Pancreas (tissue), 10 donors: ENCODE measurements at regions not wholly inside any gene's neighbourhood (a gene's known extent, or its start where the extent isn't known, plus 50 kb on each side); places are given as distances from the start of the nearest gene placed in this dataset.
"Not testable (repeated sequence)": the region's sequence is repeated elsewhere in the genome, so short reads cannot be mapped to it uniquely, and the experiment has no call there.

ENCODE experiments used
- ATAC-seq, 4 donors: fragments of 200-7000 bp; cut with Tn5 transposase; one replicate each; pipeline versions ENCODE4 v1.8.0 to v1.9.1; 2020; ENCODE audit warnings: mild to moderate bottlenecking in 4 of 4, moderate library complexity in 4 of 4
- DNase-seq, 6 donors: peaks; one replicate each; pipeline ENCODE4 v3.0.0-alpha.2; 2020
- FAIRE-seq: peaks from 2 replicates; lab custom pipeline; 2012; peaks lifted over from hg19 to GRCh38; lab: Jason Lieb, UNC
- H3K27ac ChIP-seq, 4 donors: fragments of 200-600 bp; sonication (generic); 1 replicate in 3 of 4; 2 replicates in 1 of 4; pipeline versions ENCODE4 v1.5.0 to v1.8.0; 2020
- H3K27me3 ChIP-seq, 4 donors: fragments of 200-600 bp; one replicate each; pipeline ENCODE4 v1.8.0; 2021
- H3K36me3 ChIP-seq, 3 donors: fragments of 200-600 bp; sonication (generic) in 1 of 3; one replicate each; pipeline versions ENCODE4 v1.5.0 to v1.8.0; 2020 to 2021
- H3K4me1 ChIP-seq, 3 donors: fragments of 200-600 bp; one replicate each; pipeline ENCODE4 v1.8.0; 2021
- H3K4me3 ChIP-seq, 4 donors: fragments of 200-600 bp; sonication (generic) in 2 of 4; one replicate each; pipeline versions ENCODE4 v1.5.0 to v1.8.0; 2020 to 2021
- H3K9me3 ChIP-seq, 4 donors: fragments of 200-600 bp; one replicate each; pipeline ENCODE4 v1.8.0; 2021
- WGBS, 2 donors: extraction: QIAGEN DNeasy Blood & Tissue Kit; methylation state at CpG; one replicate each; pipeline ENCODE4 v1.1.7; 2013; 5-methylcytosine and 5-hydroxymethylcytosine counted together
- intact Hi-C, 3 donors: fragments of 100-400 bp; cut with DNase I; formaldehyde crosslinking; loops; one replicate each; pipeline versions ENCODE4 v1.11.1 to v1.14.2; 2022
- TF ChIP-seq, protein P1 (sequence below), 4 donors: fragments of 200-600 bp; sonication (generic) in 3 of 4; IDR thresholded peaks; one replicate each; pipeline versions ENCODE4 v1.5.0 to v1.8.0; 2021; ENCODE audit warnings: antibody characterized with exemption in 4 of 4
- donor health status: healthy with polysubstance abuse.
- donor health status: DM: no; HTN: no; CAD: no; lungs with moderate emphysema.
- donor health status: DM: no; HTN: no; CAD: no.
- donor health status: control.
- donor health status: control.
- donor health status: Bipolar disorder and iron deficiency.
- donor health status: DM: yes; HTN: yes; CAD: no.
- donor health status: DM: no; HTN: no; CAD: no.
- donor health status: DM: no; HTN: no; CAD: no.
- donor health status: DM: yes; HTN: yes; CAD: no.

DNA sequence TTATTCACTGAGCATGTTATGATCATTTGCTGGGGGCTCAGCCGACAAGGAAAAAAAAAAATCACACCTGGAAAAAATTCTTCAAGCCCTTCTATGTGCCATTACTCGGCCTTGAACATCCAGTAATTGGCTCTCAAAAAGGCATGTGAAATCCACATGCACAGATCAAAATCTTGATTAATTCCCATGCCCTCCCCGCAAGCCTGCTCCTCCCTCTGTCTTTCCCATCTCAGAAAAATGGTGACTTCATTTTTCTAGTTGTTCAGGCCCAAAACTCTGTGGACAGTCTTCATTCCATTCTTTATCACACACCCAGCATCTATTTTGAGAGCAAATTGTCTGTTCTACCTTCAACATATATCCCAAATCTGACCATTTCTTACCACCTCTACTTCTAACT, 91.2 kb upstream of the FRMD4A start:
- no peaks in the 10 kb centered on the region for H3K9me3 ChIP-seq
- intact Hi-C loops: no loop called here
- H3K27ac ChIP-seq: no peak overlapping the region
- peaks cover 0 to 5% (median 0%) of the 10 kb centered on the region in 3 donors for H3K4me1 ChIP-seq
- ATAC-seq: no peak
- TF ChIP-seq, protein P1, sequence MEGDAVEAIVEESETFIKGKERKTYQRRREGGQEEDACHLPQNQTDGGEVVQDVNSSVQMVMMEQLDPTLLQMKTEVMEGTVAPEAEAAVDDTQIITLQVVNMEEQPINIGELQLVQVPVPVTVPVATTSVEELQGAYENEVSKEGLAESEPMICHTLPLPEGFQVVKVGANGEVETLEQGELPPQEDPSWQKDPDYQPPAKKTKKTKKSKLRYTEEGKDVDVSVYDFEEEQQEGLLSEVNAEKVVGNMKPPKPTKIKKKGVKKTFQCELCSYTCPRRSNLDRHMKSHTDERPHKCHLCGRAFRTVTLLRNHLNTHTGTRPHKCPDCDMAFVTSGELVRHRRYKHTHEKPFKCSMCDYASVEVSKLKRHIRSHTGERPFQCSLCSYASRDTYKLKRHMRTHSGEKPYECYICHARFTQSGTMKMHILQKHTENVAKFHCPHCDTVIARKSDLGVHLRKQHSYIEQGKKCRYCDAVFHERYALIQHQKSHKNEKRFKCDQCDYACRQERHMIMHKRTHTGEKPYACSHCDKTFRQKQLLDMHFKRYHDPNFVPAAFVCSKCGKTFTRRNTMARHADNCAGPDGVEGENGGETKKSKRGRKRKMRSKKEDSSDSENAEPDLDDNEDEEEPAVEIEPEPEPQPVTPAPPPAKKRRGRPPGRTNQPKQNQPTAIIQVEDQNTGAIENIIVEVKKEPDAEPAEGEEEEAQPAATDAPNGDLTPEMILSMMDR (IDR thresholded peaks at IDR 0.05): no peak
- 51 to 59% methylated on average over 3 of the region's 3 CpGs for WGBS, 2 donors
- no peak overlapping the region for H3K4me3 ChIP-seq
- H3K36me3 ChIP-seq: no peaks in the 10 kb centered on the region
- no peaks in the 10 kb centered on the region for H3K27me3 ChIP-seq
- no peak for FAIRE-seq
- DNase-seq: no peak

GRCh38 chr10:14417336-14417735, 86.6 kb upstream of the FRMD4A start:
- H3K4me3 ChIP-seq, H3K4me1 ChIP-seq, intact Hi-C loops, H3K27me3 ChIP-seq, H3K9me3 ChIP-seq, H3K36me3 ChIP-seq, FAIRE-seq, DNase-seq, ATAC-seq, H3K27ac ChIP-seq: not testable (repeated sequence)
- WGBS, 2 donors: 36 to 47% methylated on average over 2 of the region's 2 CpGs

- intact Hi-C loops: no loop called here
- no peak for FAIRE-seq
These were observed 85.6 kb upstream of the FRMD4A start for GRCh38 chr10:14416308-14416700.

GRCh38 chr10:14415676-14416307, 85.1 kb upstream of the FRMD4A start:
- H3K9me3 ChIP-seq: no peaks in the 10 kb centered on the region
- TF ChIP-seq, protein P1 (IDR thresholded peaks at IDR 0.05): no peak
- intact Hi-C loops: no loop called here
- ATAC-seq (no peak), FAIRE-seq (no peak), DNase-seq (no peak)
- no peaks in the 10 kb centered on the region for H3K36me3 ChIP-seq
- no peak overlapping the region for H3K4me3 ChIP-seq
- no peak overlapping the region for H3K27ac ChIP-seq
- H3K27me3 ChIP-seq: no peaks in the 10 kb centered on the region
- no peaks in the 10 kb centered on the region for H3K4me1 ChIP-seq
- WGBS, 2 donors: 58 to 61% methylated on average over 4 of the region's 4 CpGs

More at GRCh38 chr10:14416308-14416700, 85.6 kb upstream of the FRMD4A start:
- Histone ChIP-seq H3K4me1 (no peaks in the 10 kb centered on the region), H3K4me3 (no peak overlapping the region), H3K27me3 (no peaks in the 10 kb centered on the region), H3K27ac (no peak overlapping the region), H3K9me3 (no peaks in the 10 kb centered on the region), H3K36me3 (no peaks in the 10 kb centered on the region)
- TF ChIP-seq, protein P1 (IDR thresholded peaks at IDR 0.05): no peak
- DNase-seq (no peak), ATAC-seq (no peak)
- 94 to 96% methylated on average over 7 of the region's 7 CpGs for WGBS, 2 donors

DNA sequence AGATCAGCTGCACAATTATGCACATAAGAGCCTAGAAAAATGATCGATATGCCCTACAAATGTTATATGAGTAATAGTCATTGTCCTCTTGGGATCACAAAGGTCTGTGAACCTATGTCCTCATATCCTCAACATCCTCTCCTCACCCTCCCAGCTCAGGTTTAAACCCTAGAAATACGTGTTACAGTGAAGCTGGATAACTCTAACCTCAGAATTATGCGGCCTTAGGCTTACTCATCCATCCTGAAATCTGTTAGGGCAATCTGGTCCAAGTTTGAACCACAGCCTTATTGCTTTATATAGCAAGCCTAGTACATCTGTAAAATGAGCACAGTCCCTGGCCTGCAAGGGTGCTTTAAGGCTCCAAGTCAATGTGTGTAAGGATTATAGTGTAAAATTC, 84.2 kb upstream of the FRMD4A start:
- no peak for FAIRE-seq
- ATAC-seq: no peak
- Histone ChIP-seq H3K36me3 (no peaks in the 10 kb centered on the region), H3K27me3 (no peaks in the 10 kb centered on the region), H3K27ac (no peak overlapping the region), H3K9me3 (no peaks in the 10 kb centered on the region), H3K4me1 (no peaks in the 10 kb centered on the region), H3K4me3 (no peak overlapping the region)
- intact Hi-C loops: no loop called here
- TF ChIP-seq, protein P1 (IDR thresholded peaks at IDR 0.05): no peak
- 93% methylated on average over 3 of the region's 3 CpGs for WGBS, 2 donors
- no peak for DNase-seq
